Liver (tissue), 8 donors: ENCODE measurements at regions not wholly inside any gene's neighbourhood (a gene's known extent, or its start where the extent isn't known, plus 50 kb on each side); places are given as distances from the start of the nearest gene placed in this dataset.

Source experiments
- DNase-seq: peaks from one replicate; pipeline ENCODE4 v3.0.0-alpha.2; 2017; ENCODE audit warnings: low spot score
- H3K27ac ChIP-seq, 2 donors: one replicate each; pipeline ENCODE4 v1.7.0; 2013; ENCODE audit warnings: inconsistent platforms in 2 of 2, low read length in 2 of 2, control low read depth in 1 of 2, low read depth in 1 of 2, mild to moderate bottlenecking in 1 of 2
- H3K27me3 ChIP-seq, 4 donors: one replicate each; pipeline versions ENCODE4 v1.6.1 to v1.7.0; 2013; ENCODE audit warnings: low read length in 3 of 4, inconsistent platforms in 1 of 4, mild to moderate bottlenecking in 1 of 4, moderate library complexity in 1 of 4; ENCODE audit not compliant: control insufficient read depth in 4 of 4, insufficient read depth in 4 of 4
- H3K36me3 ChIP-seq, 4 donors: one replicate each; pipeline versions ENCODE4 v1.6.1 to v1.7.0; 2013; ENCODE audit warnings: low read length in 3 of 4, mild to moderate bottlenecking in 3 of 4, low read depth in 1 of 4, moderate library complexity in 1 of 4; ENCODE audit not compliant: control insufficient read depth in 4 of 4, insufficient read depth in 3 of 4
- H3K4me1 ChIP-seq, 4 donors: one replicate each; pipeline versions ENCODE4 v1.6.1 to v1.7.0; 2013; ENCODE audit warnings: low read length in 3 of 4, mild to moderate bottlenecking in 3 of 4, moderate library complexity in 1 of 4; ENCODE audit not compliant: control insufficient read depth in 4 of 4, insufficient read depth in 4 of 4
- H3K4me3 ChIP-seq, 3 donors: one replicate each; pipeline versions ENCODE4 v1.6.1 to v1.7.0; 2013; ENCODE audit warnings: low read length in 3 of 3, control low read depth in 1 of 3, low read depth in 1 of 3, mild to moderate bottlenecking in 1 of 3
- H3K9ac ChIP-seq, 2 donors: one replicate each; pipeline ENCODE4 v1.7.0; 2013; ENCODE audit warnings: low read length in 2 of 2, mild to moderate bottlenecking in 2 of 2, moderate library complexity in 2 of 2, control low read depth in 1 of 2, low read depth in 1 of 2
- H3K9me3 ChIP-seq, 4 donors: one replicate each; pipeline versions ENCODE4 v1.6.1 to v1.7.0; 2013; ENCODE audit warnings: low read length in 3 of 4; ENCODE audit not compliant: control insufficient read depth in 4 of 4
- ATF3 ChIP-seq: IDR thresholded peaks from 2 replicates; pipeline ENCODE4 v1.6.1; 2016; ENCODE audit warnings: antibody characterized with exemption
- EGR1 ChIP-seq, 2 donors: IDR thresholded peaks; 2 replicates each; pipeline ENCODE4 v1.6.1; 2016 to 2018; ENCODE audit warnings: antibody characterized with exemption in 2 of 2, low read depth in 2 of 2
- FOXA1 ChIP-seq: IDR thresholded peaks from 2 replicates; pipeline ENCODE4 v1.6.1; 2016; ENCODE audit warnings: antibody characterized with exemption
- GABPA ChIP-seq, 2 donors: IDR thresholded peaks in 1 of 2; conservative IDR thresholded peaks in 1 of 2; 2 replicates each; pipeline ENCODE4 v1.6.1; 2016; ENCODE audit warnings: antibody characterized with exemption in 2 of 2, mild to moderate bottlenecking in 1 of 2, moderate library complexity in 1 of 2
- HNF4A ChIP-seq, 2 donors: conservative IDR thresholded peaks; 2 replicates each; pipeline ENCODE4 v1.6.1; 2016; ENCODE audit warnings: antibody characterized with exemption in 2 of 2, mild to moderate bottlenecking in 2 of 2
- HNF4G ChIP-seq: IDR thresholded peaks from 2 replicates; pipeline ENCODE4 v1.6.1; 2016; ENCODE audit warnings: antibody characterized with exemption
- JUND ChIP-seq, 2 donors: IDR thresholded peaks; 2 replicates each; pipeline ENCODE4 v1.6.1; 2016; ENCODE audit warnings: antibody characterized with exemption in 2 of 2
- NR2F2 ChIP-seq: IDR thresholded peaks from 2 replicates; pipeline ENCODE4 v1.6.1; 2016; ENCODE audit warnings: antibody characterized with exemption
- RAD21 ChIP-seq, 2 donors: IDR thresholded peaks; 2 replicates each; pipeline ENCODE4 v1.6.1; 2016; ENCODE audit warnings: antibody characterized with exemption in 2 of 2, mild to moderate bottlenecking in 2 of 2
- RXRA ChIP-seq, 2 donors: IDR thresholded peaks; 2 replicates each; pipeline ENCODE4 v1.6.1; 2017 to 2018; ENCODE audit warnings: antibody characterized with exemption in 2 of 2, mild to moderate bottlenecking in 1 of 2
- SP1 ChIP-seq: IDR thresholded peaks from 2 replicates; pipeline ENCODE4 v1.6.1; 2018; ENCODE audit warnings: antibody characterized with exemption, mild to moderate bottlenecking
- TAF1 ChIP-seq: conservative IDR thresholded peaks from 2 replicates; pipeline ENCODE4 v1.6.1; 2016; ENCODE audit warnings: antibody characterized with exemption, mild to moderate bottlenecking
- YY1 ChIP-seq: IDR thresholded peaks from 2 replicates; pipeline ENCODE4 v1.6.1; 2016; ENCODE audit warnings: antibody characterized with exemption, mild to moderate bottlenecking
- ZBTB33 ChIP-seq: IDR thresholded peaks from 2 replicates; pipeline ENCODE4 v1.6.1; 2016; ENCODE audit warnings: antibody characterized with exemption
- WGBS: extraction: QIAGEN DNeasy Blood & Tissue Kit; methylation state at CpG from one replicate; pipeline ENCODE4 v1.1.7; 2013; 5-methylcytosine and 5-hydroxymethylcytosine counted together
- TF ChIP-seq, protein P1 (sequence below): fragments of 150-350 bp; IDR thresholded peaks from 2 replicates; pipeline ENCODE4 v1.5.1; 2017; ENCODE audit warnings: improper control_type of control experiment, low read depth, low read length; ENCODE audit not compliant: missing input control
- donor health status: healthy.
- donor health status: healthy.
- donor health status: healthy.
- donor health status: healthy.
- donor health status: healthy.

GRCh38 chr4:62402088-62402806 lies 1202.1 kb downstream of the ADGRL3 start:
- H3K27me3 ChIP-seq = no peaks in the 10 kb centered on the region
- H3K27ac ChIP-seq = no peak overlapping the region
- no peaks in the 10 kb centered on the region for H3K4me1 ChIP-seq
- no peak for TF ChIP-seq HNF4A (conservative IDR thresholded peaks at IDR 0.05)
- no peak overlapping the region for H3K4me3 ChIP-seq
- H3K9me3 ChIP-seq = no peaks in the 10 kb centered on the region
- H3K36me3 ChIP-seq = no peaks in the 10 kb centered on the region
- no peak for DNase-seq
- H3K9ac ChIP-seq = no peak overlapping the region

DNA sequence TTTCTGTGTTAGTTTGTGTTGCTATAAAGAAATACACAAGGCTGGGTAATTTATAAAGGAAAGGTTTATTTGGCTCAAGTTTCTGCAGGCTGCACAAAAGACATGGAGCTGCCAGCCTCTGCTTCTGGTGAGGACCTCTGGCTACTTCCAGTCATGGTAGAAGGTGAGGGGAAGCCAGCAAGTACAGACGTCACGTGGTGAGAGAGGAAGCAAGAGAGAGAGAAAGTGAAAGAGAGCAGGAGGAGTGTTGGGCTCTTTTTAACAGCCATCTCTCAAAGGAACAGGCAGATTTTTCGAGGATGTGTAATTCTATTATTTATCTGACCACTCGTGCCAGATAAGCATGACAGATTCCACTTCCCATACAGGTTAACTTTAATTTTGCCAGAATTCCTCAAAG lies 1199.1 kb downstream of the ADGRL3 start:
- Histone ChIP-seq H3K27me3 (no peaks in the 10 kb centered on the region), H3K9ac (no peak overlapping the region), H3K4me1 (no peaks in the 10 kb centered on the region), H3K27ac (no peak overlapping the region), H3K4me3 (no peak overlapping the region), H3K36me3 (no peaks in the 10 kb centered on the region), H3K9me3 (no peaks in the 10 kb centered on the region)
- WGBS = 37% methylated on average over 4 of the region's 4 CpGs
- DNase-seq = no peak
- TF ChIP-seq RXRA (IDR thresholded peaks at IDR 0.05) (no peak), YY1 (no peak), GABPA (IDR thresholded peaks at IDR 0.05 in 1 of 2, conservative IDR thresholded peaks at IDR 0.05 in 1 of 2) (no peak)

DNA sequence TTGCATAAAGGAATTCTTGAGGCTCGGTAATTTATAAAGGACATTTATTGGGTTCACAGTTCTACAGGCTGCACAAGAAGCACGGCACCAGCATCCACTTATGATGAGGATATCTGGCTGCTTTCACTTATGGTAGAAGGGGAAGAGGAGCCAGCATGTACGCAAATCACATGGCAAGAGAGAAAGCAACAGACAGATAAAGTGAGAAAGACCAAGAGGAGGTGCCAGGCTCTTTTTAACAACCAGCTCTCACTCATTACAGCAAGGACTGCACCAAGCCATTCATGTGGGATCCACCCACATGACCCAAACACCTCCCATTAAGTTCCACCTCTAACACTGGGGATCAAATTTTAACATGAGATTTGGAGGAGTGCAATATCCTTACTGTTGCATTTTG lies 1198.2 kb downstream of the ADGRL3 start:
- H3K27ac ChIP-seq = no peak overlapping the region
- H3K36me3 ChIP-seq = no peaks in the 10 kb centered on the region
- DNase-seq = no peak
- no peaks in the 10 kb centered on the region for H3K27me3 ChIP-seq
- 83% methylated on average over 3 of the region's 3 CpGs for WGBS
- no peak overlapping the region for H3K9ac ChIP-seq
- H3K9me3 ChIP-seq = no peaks in the 10 kb centered on the region
- no peak overlapping the region for H3K4me3 ChIP-seq
- TF ChIP-seq RAD21 (IDR thresholded peaks at IDR 0.05) (no peak), NR2F2 (no peak), ATF3 (no peak), TAF1 (no peak), RXRA (IDR thresholded peaks at IDR 0.05) (no peak), EGR1 (IDR thresholded peaks at IDR 0.05; ENCODE audit: low read depth in 2 of 2) (no peak), SP1 (no peak)
- TF ChIP-seq, protein P1, sequence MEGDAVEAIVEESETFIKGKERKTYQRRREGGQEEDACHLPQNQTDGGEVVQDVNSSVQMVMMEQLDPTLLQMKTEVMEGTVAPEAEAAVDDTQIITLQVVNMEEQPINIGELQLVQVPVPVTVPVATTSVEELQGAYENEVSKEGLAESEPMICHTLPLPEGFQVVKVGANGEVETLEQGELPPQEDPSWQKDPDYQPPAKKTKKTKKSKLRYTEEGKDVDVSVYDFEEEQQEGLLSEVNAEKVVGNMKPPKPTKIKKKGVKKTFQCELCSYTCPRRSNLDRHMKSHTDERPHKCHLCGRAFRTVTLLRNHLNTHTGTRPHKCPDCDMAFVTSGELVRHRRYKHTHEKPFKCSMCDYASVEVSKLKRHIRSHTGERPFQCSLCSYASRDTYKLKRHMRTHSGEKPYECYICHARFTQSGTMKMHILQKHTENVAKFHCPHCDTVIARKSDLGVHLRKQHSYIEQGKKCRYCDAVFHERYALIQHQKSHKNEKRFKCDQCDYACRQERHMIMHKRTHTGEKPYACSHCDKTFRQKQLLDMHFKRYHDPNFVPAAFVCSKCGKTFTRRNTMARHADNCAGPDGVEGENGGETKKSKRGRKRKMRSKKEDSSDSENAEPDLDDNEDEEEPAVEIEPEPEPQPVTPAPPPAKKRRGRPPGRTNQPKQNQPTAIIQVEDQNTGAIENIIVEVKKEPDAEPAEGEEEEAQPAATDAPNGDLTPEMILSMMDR = no peak
- no peaks in the 10 kb centered on the region for H3K4me1 ChIP-seq

- DNase-seq = no peak
- TF ChIP-seq NR2F2 (no peak), HNF4G (no peak), GABPA (IDR thresholded peaks at IDR 0.05 in 1 of 2, conservative IDR thresholded peaks at IDR 0.05 in 1 of 2) (no peak), YY1 (no peak), RXRA (IDR thresholded peaks at IDR 0.05) (no peak), ZBTB33 (no peak), RAD21 (IDR thresholded peaks at IDR 0.05) (no peak), EGR1 (IDR thresholded peaks at IDR 0.05; ENCODE audit: low read depth in 2 of 2) (no peak), TAF1 (no peak), ATF3 (no peak), JUND (IDR thresholded peaks at IDR 0.05) (no peak), HNF4A (conservative IDR thresholded peaks at IDR 0.05) (no peak), FOXA1 (no peak)
- Histone ChIP-seq H3K9ac (no peak overlapping the region), H3K4me3 (no peak overlapping the region), H3K27ac (no peak overlapping the region), H3K4me1 (no peaks in the 10 kb centered on the region), H3K9me3 (no peaks in the 10 kb centered on the region), H3K36me3 (no peaks in the 10 kb centered on the region), H3K27me3 (no peaks in the 10 kb centered on the region)
- 21% methylated on average over 1 of the region's 1 CpG for WGBS
Observed at GRCh38 chr4:62394766-62395165, 1194.6 kb downstream of the ADGRL3 start.
